ENCODE measurements at regions not wholly inside any gene's neighbourhood (a gene's known extent, or its start where the extent isn't known, plus 50 kb on each side); places are given as distances from the start of the nearest gene placed in this dataset.

- TF ChIP-seq CTCF (IDR thresholded peaks at IDR 0.05) = no peak
- TF ChIP-seq POLR2A (IDR thresholded peaks at IDR 0.05) = no peak
- TF ChIP-seq EP300 (IDR thresholded peaks at IDR 0.05) = no peak
Measured at GRCh38 chr2:16109368-16109820, 169.0 kb downstream of the MYCN start.

Data from sigmoid colon (tissue), 4 donors.